ENCODE measurements at regions not wholly inside any gene's neighbourhood (a gene's known extent, or its start where the extent isn't known, plus 50 kb on each side); places are given as distances from the start of the nearest gene placed in this dataset.

GRCh38 chr21:26653430-26653829, 80.3 kb upstream of the CYYR1 start:
- no peak for TF ChIP-seq CTCF (IDR thresholded peaks at IDR 0.05)
- TF ChIP-seq POLR2A (IDR thresholded peaks at IDR 0.05) = no peak
- no peak for TF ChIP-seq POLR2AphosphoS5 (IDR thresholded peaks at IDR 0.05)
- TF ChIP-seq EP300 (IDR thresholded peaks at IDR 0.05) = no peak

All from suprapubic skin (tissue), 4 donors.